Cardiac muscle cell (in vitro differentiated cells and primary cell): ENCODE measurements at regions not wholly inside any gene's neighbourhood (a gene's known extent, or its start where the extent isn't known, plus 50 kb on each side); places are given as distances from the start of the nearest gene placed in this dataset.

Experiments
- DNase-seq, 2 donors: peaks; one replicate each; pipeline versions ENCODE4 v3.0.0 to v3.0.0-alpha.2; 2010 to 2017; ENCODE audit warnings: low read depth in 1 of 2, low spot score in 1 of 2
- H3K27ac ChIP-seq: fragments of 200-600 bp; sonication (generic); 2 replicates; pipeline ENCODE4 v1.5.1; 2016
- H3K27me3 ChIP-seq: fragments of 200-600 bp; sonication (generic); 2 replicates; pipeline ENCODE4 v1.6.0; 2016; ENCODE audit warnings: control low read depth
- H3K36me3 ChIP-seq: fragments of 200-600 bp; sonication (generic); 2 replicates; pipeline ENCODE4 v1.5.1; 2016; ENCODE audit warnings: control low read depth
- H3K4me1 ChIP-seq: fragments of 200-600 bp; sonication (generic); 2 replicates; pipeline ENCODE4 v1.8.1; 2017; ENCODE audit warnings: low read depth, mild to moderate bottlenecking, mixed run types
- H3K4me3 ChIP-seq: fragments of 200-600 bp; sonication (generic); 2 replicates; pipeline ENCODE4 v1.5.1; 2016; ENCODE audit warnings: mild to moderate bottlenecking
- H3K9me3 ChIP-seq: fragments of 200-600 bp; sonication (generic); 2 replicates; pipeline ENCODE4 v1.5.1; 2017; ENCODE audit warnings: low read depth, mild to moderate bottlenecking, control low read depth
- TF ChIP-seq, protein P1 (sequence below): IDR thresholded peaks from 2 replicates; pipeline ENCODE4 v1.5.1; 2012; ENCODE audit warnings: low read depth, mild to moderate bottlenecking, low read length

DNA sequence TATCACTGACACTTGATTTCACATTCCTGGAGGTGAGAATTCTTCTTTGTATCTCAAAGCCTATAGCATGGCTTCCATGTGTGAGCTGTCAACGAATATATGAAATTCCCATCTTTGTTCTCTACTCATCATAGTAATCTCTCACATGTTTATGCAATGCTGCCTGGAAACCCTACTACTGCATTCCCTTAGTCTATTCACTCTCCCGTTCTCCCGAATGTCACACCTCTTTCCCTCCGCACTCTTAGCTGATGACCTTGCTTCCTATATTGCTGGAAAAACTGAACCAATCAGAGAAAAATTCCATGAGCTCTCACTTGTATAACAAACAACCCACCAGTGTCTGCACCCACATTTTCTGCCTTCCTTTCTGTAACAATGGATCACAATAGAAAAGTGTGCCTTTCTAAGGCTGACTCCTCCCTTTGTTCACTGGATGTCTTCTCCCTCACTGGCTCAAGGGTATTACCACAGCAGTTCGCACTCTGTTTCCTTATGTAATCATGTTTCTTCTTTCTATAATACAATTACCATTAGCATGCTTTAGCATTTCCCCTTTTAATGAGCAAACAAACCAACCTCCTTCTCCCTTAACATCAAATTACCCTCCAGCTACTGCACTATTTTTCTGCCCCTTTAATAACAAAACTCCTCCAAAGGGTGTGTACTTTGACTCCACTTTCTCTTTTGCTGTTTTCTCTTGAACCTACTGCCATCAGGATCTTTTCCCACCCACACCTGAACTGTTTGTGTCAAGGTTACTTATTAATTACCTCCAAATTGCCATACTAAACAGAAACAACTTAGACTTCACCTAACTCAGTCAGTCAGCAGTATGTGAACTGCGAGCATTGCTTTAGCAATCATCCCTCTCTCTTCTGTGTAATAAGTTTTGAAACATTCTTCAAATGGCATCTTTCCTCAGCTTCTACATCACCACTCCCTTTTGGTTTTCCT, 63.9 kb upstream of the CCDC196 start:
- Histone ChIP-seq H3K4me3 (no peak overlapping the region), H3K27ac (no peak overlapping the region), H3K4me1 (peaks cover 4% of the 10 kb centered on the region), H3K36me3 (no peaks in the 10 kb centered on the region), H3K9me3 (no peaks in the 10 kb centered on the region), H3K27me3 (no peaks in the 10 kb centered on the region)
- no peak for DNase-seq
- TF ChIP-seq, protein P1, sequence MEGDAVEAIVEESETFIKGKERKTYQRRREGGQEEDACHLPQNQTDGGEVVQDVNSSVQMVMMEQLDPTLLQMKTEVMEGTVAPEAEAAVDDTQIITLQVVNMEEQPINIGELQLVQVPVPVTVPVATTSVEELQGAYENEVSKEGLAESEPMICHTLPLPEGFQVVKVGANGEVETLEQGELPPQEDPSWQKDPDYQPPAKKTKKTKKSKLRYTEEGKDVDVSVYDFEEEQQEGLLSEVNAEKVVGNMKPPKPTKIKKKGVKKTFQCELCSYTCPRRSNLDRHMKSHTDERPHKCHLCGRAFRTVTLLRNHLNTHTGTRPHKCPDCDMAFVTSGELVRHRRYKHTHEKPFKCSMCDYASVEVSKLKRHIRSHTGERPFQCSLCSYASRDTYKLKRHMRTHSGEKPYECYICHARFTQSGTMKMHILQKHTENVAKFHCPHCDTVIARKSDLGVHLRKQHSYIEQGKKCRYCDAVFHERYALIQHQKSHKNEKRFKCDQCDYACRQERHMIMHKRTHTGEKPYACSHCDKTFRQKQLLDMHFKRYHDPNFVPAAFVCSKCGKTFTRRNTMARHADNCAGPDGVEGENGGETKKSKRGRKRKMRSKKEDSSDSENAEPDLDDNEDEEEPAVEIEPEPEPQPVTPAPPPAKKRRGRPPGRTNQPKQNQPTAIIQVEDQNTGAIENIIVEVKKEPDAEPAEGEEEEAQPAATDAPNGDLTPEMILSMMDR, result no peak

DNA sequence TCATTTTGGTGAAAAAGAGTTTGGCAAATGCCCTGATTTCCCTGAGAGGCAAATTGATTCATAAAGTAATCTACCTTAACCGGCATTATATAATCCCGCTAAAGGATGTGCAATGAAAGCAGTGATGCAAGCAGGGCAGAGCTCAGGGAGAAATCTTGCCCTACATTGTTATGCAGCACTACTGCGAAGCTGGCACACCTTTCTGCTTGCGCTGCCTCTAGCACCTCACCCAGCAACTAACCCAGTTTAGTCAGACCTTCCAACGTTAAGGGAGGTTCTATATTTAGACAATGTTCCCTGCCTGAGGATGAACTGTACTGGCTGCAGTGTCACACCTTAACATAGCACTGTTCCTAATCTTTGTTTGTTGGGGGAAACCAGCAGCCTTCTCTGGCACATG, 60.8 kb upstream of the CCDC196 start:
- no peak for DNase-seq
- TF ChIP-seq, protein P1, result no peak
- Histone ChIP-seq H3K36me3 (no peaks in the 10 kb centered on the region), H3K4me1 (peaks cover 8% of the 10 kb centered on the region), H3K27ac (no peak overlapping the region), H3K9me3 (no peaks in the 10 kb centered on the region), H3K27me3 (no peaks in the 10 kb centered on the region), H3K4me3 (no peak overlapping the region)

DNA sequence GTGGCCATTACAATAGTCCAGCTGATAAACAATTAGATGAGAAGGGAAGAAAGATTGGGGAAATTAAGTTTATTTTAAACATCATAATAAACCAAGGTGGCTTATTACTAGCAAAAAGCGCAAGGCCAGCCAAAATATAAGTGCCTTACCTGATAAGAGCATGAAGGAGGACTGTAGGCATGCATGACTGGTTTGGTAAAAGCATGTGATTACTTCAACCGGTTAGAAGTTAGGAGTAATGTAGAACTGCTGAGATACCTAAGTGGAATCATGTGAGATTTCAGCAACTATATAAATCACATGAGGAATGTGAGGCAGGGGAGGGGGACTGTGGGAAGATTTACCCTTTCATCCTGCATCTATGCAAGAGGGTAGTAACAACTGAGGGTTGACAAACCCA, 59.7 kb upstream of the CCDC196 start:
- Histone ChIP-seq H3K9me3 (no peaks in the 10 kb centered on the region), H3K4me3 (no peak overlapping the region), H3K36me3 (no peaks in the 10 kb centered on the region), H3K27ac (no peak overlapping the region), H3K4me1 (peaks cover 8% of the 10 kb centered on the region), H3K27me3 (no peaks in the 10 kb centered on the region)
- no peak for DNase-seq
- TF ChIP-seq, protein P1, result no peak

DNA sequence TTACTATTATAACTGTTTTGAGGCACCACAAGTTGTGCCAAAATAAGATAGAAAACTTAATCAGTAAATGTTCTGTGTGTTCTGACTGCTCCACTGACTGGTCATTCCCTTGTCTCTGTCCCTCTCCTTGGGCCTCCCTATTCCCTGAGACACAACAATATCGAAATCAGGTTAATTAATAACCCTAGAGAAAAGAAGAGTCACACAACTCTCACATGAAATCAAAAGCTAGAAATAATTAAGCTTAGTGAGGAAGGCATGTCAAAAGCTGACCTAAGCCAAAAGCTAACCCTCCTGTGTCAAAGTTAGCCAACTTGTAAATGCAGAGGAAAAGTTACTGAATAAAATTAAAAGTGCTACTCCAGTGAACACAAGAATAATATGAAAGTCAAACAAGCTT, 53.8 kb upstream of the CCDC196 start:
- Histone ChIP-seq H3K27ac (no peak overlapping the region), H3K36me3 (no peaks in the 10 kb centered on the region), H3K9me3 (no peaks in the 10 kb centered on the region), H3K27me3 (no peaks in the 10 kb centered on the region), H3K4me1 (peaks cover 3% of the 10 kb centered on the region), H3K4me3 (no peak overlapping the region)
- TF ChIP-seq, protein P1, result no peak
- no peak for DNase-seq

DNA sequence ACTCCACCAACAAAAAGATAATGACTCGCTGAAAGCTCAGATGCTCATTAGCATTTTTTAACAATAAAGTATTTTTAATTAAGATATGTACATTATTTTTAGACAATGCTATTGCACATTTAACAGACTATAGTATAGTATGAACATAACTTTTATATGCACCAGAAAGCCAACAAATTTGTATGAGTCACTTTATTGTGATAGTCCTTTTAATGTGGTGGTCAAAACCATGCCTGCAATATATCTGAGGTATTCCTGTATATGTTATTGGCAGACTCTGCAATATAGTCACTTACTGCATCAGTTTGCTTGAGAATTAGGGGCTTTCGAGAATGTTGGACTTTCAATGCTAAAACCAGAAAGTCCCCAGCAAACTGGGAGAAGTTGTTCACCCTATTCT, 51.7 kb upstream of the CCDC196 start:
- no peak for DNase-seq
- Histone ChIP-seq H3K36me3 (no peaks in the 10 kb centered on the region), H3K27me3 (no peaks in the 10 kb centered on the region), H3K27ac (no peak overlapping the region), H3K4me1 (no peaks in the 10 kb centered on the region), H3K4me3 (no peak overlapping the region), H3K9me3 (no peaks in the 10 kb centered on the region)
- TF ChIP-seq, protein P1, result no peak
